ENCODE measurements at regions not wholly inside any gene's neighbourhood (a gene's known extent, or its start where the extent isn't known, plus 50 kb on each side); places are given as distances from the start of the nearest gene placed in this dataset.

DNA sequence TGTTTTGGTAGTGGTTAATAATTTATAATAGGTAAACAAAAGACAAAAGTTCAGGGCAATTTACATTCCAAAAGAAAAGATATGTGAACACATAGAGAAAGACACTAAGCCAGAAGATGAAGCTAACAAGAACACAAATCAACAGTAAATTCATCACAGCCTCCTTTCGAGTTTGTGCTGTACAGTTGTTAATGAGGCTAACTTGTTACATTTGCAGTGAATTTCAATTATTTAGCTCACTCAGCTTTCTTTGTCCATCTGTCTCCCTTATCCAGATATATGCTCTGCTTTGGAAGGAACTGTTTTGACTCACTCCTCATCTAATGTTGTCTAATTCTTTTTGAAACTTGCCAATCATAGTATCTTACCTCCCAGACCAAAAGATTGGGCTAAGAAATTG, 423.3 kb upstream of the OLFM3 start:
- FAIRE-seq (no peak), DNase-seq (ENCODE audit: insufficient read length, low spot score) (no peak)
- TF ChIP-seq, protein P1, sequence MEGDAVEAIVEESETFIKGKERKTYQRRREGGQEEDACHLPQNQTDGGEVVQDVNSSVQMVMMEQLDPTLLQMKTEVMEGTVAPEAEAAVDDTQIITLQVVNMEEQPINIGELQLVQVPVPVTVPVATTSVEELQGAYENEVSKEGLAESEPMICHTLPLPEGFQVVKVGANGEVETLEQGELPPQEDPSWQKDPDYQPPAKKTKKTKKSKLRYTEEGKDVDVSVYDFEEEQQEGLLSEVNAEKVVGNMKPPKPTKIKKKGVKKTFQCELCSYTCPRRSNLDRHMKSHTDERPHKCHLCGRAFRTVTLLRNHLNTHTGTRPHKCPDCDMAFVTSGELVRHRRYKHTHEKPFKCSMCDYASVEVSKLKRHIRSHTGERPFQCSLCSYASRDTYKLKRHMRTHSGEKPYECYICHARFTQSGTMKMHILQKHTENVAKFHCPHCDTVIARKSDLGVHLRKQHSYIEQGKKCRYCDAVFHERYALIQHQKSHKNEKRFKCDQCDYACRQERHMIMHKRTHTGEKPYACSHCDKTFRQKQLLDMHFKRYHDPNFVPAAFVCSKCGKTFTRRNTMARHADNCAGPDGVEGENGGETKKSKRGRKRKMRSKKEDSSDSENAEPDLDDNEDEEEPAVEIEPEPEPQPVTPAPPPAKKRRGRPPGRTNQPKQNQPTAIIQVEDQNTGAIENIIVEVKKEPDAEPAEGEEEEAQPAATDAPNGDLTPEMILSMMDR (IDR thresholded peaks at IDR 0.05; ENCODE audit: insufficient read depth, missing control alignments) = no peak

All from D721Med (cell line).